GM13976 (cell line): ENCODE measurements at regions not wholly inside any gene's neighbourhood (a gene's known extent, or its start where the extent isn't known, plus 50 kb on each side); places are given as distances from the start of the nearest gene placed in this dataset.

ENCODE experiments used
- DNase-seq: peaks from one replicate; pipeline ENCODE4 v3.0.0; 2012; ENCODE audit warnings: low spot score
- in situ Hi-C: fragments of 300-500 bp; cut with MboI; formaldehyde crosslinking; loops from one replicate; pipeline ENCODE4 v1.12.0; 2022; ENCODE audit warnings: low sequenced_read_pairs, mixed read lengths, inconsistent platforms; ENCODE audit not compliant: unreplicated experiment
- TF ChIP-seq, protein P1 (sequence below): IDR thresholded peaks from 2 replicates; pipeline ENCODE4 v1.5.1; 2012; ENCODE audit warnings: borderline replicate concordance, mild to moderate bottlenecking; ENCODE audit not compliant: insufficient read depth; ENCODE audit errors: extremely low read depth, missing control alignments, control extremely low read depth

DNA sequence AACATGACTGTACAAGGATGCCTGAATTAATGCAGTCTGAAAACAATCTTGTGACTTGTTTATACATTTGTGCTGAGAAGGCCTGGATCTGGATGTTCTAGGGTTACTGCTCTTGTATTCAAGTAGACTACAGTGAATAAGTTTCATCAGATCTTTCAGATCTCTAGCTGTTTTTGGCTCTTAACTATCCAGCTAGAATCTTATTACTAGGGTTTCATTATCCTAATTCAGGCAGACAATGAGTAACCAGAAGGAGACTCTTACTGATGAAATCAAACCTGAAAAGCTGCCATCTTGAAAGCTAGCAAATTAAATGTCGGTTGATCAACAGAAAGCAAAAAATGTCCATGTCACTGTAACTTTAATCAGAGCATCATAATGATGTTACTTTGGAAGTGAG lies 112.5 kb upstream of the KCNK2 start:
- TF ChIP-seq, protein P1, sequence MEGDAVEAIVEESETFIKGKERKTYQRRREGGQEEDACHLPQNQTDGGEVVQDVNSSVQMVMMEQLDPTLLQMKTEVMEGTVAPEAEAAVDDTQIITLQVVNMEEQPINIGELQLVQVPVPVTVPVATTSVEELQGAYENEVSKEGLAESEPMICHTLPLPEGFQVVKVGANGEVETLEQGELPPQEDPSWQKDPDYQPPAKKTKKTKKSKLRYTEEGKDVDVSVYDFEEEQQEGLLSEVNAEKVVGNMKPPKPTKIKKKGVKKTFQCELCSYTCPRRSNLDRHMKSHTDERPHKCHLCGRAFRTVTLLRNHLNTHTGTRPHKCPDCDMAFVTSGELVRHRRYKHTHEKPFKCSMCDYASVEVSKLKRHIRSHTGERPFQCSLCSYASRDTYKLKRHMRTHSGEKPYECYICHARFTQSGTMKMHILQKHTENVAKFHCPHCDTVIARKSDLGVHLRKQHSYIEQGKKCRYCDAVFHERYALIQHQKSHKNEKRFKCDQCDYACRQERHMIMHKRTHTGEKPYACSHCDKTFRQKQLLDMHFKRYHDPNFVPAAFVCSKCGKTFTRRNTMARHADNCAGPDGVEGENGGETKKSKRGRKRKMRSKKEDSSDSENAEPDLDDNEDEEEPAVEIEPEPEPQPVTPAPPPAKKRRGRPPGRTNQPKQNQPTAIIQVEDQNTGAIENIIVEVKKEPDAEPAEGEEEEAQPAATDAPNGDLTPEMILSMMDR = no peak
- in situ Hi-C loops = no loop called here
- no peak for DNase-seq

DNA sequence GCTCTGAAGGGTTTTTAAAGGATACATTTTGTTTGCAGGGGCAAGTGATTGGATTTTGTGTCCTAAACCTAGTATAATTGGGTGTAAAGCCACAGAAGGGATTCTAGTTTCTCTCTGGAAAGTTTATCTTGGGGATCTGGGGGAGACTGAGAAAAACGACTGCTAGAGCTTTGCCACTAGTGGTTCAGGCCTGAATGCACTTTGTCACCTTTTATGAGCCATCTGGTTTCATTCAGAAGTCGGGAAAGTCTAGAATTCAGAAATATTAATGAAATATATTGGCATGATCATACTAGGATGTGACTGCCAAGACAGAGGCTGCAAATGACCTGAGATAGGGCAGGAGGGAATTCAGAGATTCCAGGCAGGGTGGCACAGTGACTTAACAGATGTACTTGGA lies 111.5 kb upstream of the KCNK2 start:
- TF ChIP-seq, protein P1 = no peak
- no peak for DNase-seq
- in situ Hi-C loops = no loop called here

DNA sequence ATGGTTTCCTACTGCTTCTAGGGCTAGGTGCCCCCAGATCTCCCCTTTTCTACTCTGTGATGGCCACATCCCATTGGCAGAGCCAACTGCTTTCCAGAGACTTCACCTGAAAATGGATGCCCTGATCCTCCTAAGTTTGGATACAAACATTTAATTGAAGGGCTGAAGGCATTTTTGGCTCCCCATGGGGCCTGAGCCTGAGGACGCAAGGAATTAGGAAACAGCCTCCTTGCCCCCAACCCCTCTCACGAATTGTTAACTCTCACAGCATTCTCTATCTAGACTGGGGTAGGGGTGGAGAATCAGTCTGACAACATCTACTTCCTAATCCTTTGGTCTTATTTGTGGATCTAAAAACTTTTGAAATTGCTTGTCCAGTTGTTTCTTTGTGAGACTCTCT lies 108.5 kb upstream of the KCNK2 start:
- no peak for DNase-seq
- in situ Hi-C loops = no loop called here
- TF ChIP-seq, protein P1 = no peak

DNA sequence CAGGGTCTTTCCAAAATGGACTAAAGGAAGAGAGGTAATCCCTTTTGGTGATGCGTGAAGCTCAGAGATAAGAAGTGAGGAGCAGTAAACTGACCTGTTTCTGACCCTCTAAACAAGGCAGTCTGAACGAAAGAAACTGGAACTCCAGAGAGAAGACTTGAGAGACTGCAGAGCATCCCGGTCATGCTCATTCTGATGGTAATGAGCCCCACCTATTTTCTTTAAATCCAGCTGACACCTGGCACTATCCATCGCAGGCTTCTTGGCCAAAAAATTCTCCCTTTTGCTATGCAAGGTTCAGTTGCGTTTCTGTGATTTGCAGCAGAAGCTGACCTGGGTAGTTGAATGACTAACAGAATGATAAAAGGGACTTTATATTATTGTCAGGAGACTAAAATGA lies 105.9 kb upstream of the KCNK2 start:
- DNase-seq = no peak
- in situ Hi-C loops = no loop called here
- TF ChIP-seq, protein P1 = no peak

DNA sequence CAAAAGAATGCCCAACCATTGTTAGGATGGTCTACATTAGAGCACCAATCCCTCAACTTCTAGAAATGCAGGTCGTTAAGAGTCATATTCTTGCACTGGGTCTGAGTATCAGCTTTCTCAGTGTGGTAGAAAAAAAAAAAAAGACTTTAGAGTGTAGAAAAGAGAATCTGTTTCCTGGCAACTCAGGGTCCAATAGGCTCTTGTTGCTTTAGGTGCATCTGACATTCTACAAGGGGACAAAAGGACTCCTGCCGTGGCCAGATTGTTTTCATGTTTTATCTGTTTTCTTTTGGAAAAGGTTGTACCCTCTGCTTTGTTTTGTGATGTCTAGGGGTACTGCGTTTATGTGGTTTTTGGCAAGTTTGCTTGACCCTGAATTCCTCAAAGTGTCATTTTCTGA lies 105.4 kb upstream of the KCNK2 start:
- TF ChIP-seq, protein P1 = no peak
- in situ Hi-C loops = no loop called here
- DNase-seq = no peak

DNA sequence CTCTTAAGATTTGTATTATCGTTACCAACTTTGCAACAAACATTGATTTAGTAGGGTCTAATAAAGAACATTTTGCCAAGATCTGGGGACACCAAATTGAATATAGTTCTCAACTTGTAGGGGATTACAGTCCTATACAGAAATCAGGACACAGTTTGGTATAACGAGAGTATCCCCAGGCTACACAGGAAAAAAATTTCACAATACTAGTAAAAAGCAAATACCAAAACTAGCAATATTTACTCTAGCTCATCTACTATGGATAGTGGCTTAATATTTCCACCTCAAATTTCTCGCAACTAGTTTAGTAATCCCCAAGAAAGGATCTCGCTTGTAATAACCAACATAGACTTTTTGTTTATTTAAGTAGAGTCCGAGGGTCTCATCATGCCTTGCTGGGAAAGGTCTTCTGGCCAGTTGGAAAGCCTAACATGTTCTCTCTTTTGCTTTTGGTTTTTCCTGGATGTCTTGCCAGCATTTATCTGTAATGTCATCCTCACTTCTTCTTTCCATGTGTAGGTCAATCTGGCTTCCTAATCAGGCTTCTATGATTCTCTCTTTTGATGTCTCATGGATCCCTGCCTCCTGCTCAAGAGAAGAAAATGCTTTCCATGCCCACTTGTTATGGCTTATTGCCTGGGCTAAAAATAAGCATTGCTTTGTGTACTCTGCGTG lies 104.7 kb upstream of the KCNK2 start:
- no peak for DNase-seq
- in situ Hi-C loops = no loop called here
- TF ChIP-seq, protein P1 = no peak
